ENCODE measurements at regions not wholly inside any gene's neighbourhood (a gene's known extent, or its start where the extent isn't known, plus 50 kb on each side); places are given as distances from the start of the nearest gene placed in this dataset.

DNA sequence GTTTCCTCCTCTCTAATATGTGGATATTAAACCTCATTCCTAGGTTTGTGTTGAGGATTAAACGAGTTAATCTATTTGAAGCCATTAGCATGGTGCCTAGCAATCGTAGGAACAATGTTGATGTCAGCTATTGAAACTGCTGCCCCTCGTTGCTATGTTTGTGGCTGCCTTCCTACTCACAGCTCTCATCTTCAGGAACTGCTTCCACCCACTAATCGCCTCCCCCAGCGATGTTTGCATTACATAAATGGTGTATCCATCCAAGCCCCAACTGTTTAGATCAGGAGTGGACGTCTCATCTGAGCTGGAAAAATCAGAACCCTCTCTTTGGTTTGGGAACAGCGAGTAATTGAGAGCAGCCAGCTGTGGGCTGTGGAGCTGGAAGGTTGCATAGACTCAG lies 416.6 kb downstream of the ARHGEF28 start:
- ChIA-PET POLR2A (no interaction called here), CTCF (interaction anchor here (0.6 to 1.5 kb wide), 2 partner anchors 11 to 287 kb away, joined by 3 read pairs; no protein-coding TSS in a partner anchor)
- Histone ChIP-seq H3K4me2 (ENCODE audit: insufficient read depth, low read length) (no peak overlapping the region), H4K20me1 (replicated peaks; ENCODE audit: control insufficient read depth, extremely low read depth, insufficient read depth, low read length) (no peaks in the 10 kb centered on the region), H3K9me3 (replicated peaks; ENCODE audit: control insufficient read depth, insufficient read depth, low read length) (no peaks in the 10 kb centered on the region), H2AFZ (ENCODE audit: low read depth, low read length) (no peak overlapping the region), H3K27me3 (ENCODE audit: control insufficient read depth in 2 of 2, insufficient read depth in 2 of 2, low read length in 2 of 2) (no peaks in the 10 kb centered on the region), H3K9ac (replicated peaks; ENCODE audit: extremely low read depth, insufficient read depth, low read length) (no peak overlapping the region), H3K27ac (ENCODE audit: insufficient read depth, low read depth, low read length) (no peak overlapping the region), H3K9me1 (replicated peaks; ENCODE audit: control insufficient read depth, extremely low read depth, insufficient read depth, low read length) (no peaks in the 10 kb centered on the region), H3K4me3 (replicated peaks in 1 of 3; ENCODE audit: insufficient read depth in 1 of 3, low read depth in 1 of 3, low read length in 3 of 3) (no peak overlapping the region), H3K79me2 (ENCODE audit: control insufficient read depth, insufficient read depth, low read length) (no peaks in the 10 kb centered on the region), H3K4me1 (ENCODE audit: control insufficient read depth, extremely low read depth, insufficient read depth, low read length) (no peaks in the 10 kb centered on the region), H3K36me3 (ENCODE audit: control insufficient read depth in 2 of 2, extremely low read depth in 1 of 2, insufficient read depth in 2 of 2, low read length in 2 of 2) (no peaks in the 10 kb centered on the region)
- BruUV-seq (replicated peaks) = no TSS peak
- no peak for TF ChIP-seq FOS (IDR thresholded peaks at IDR 0.05; ENCODE audit: borderline replicate concordance, insufficient read depth, low read length)
- dilution Hi-C loops (cut with MboI; ENCODE audit: extremely low pct_ligation_motif_present, low sequenced_read_pairs) (no loop called here), intact Hi-C loops (cut with micrococcal nuclease) (no loop called here)
- DNase-seq (ENCODE audit: low read depth, low spot score) (no peak), FAIRE-seq (no peak)

DNA sequence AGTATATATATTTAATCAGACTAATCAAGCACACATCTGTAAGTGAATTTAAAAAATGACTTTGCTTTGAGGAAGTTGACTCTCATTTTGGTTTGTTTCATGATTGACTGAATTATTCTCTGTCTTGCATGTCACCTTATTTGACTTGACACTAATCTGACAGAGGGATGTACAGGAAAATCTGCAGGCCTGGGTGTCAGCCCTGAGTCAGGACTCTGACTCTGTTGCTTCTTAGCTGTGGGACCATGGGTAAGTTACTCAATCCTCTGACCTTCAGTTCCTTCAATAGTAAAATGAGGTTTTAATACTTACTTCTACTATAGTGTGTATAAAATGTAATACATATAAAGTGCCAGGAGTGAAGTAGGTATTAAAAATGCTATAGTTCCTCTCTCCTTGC lies 415.9 kb downstream of the ARHGEF28 start:
- H3K27ac ChIP-seq (ENCODE audit: insufficient read depth, low read depth, low read length) = no peak overlapping the region
- dilution Hi-C loops (cut with MboI; ENCODE audit: extremely low pct_ligation_motif_present, low sequenced_read_pairs) = no loop called here
- no peak overlapping the region for H3K9ac ChIP-seq (replicated peaks; ENCODE audit: extremely low read depth, insufficient read depth, low read length)
- intact Hi-C loops (cut with micrococcal nuclease) = no loop called here
- DNase-seq (ENCODE audit: low read depth, low spot score) (no peak), FAIRE-seq (no peak)
- POLR2A ChIA-PET = no interaction called here
- no peak overlapping the region for H3K4me2 ChIP-seq (ENCODE audit: insufficient read depth, low read length)
- CTCF ChIA-PET = interaction anchor here (0.6 to 1.5 kb wide), 2 partner anchors 10 to 288 kb away, joined by 3 read pairs; no protein-coding TSS in a partner anchor
- no peaks in the 10 kb centered on the region for H3K79me2 ChIP-seq (ENCODE audit: control insufficient read depth, insufficient read depth, low read length)
- no peak for TF ChIP-seq GATA2 (IDR thresholded peaks at IDR 0.05; ENCODE audit: insufficient read depth, insufficient read length, low read depth, low read length)
- TF ChIP-seq EZH2 (IDR thresholded peaks at IDR 0.05; ENCODE audit: borderline replicate concordance, low read depth, low read length, severe bottlenecking) = no peak
- TF ChIP-seq MYC (IDR thresholded peaks at IDR 0.05; ENCODE audit: low read depth, low read length) = no peak
- no peak for TF ChIP-seq POLR2AphosphoS5 (IDR thresholded peaks at IDR 0.05; ENCODE audit: insufficient read depth, low read depth, low read length)
- TF ChIP-seq POLR2A (IDR thresholded peaks at IDR 0.05; ENCODE audit: low read depth, low read length) = no peak
- TF ChIP-seq FOS (IDR thresholded peaks at IDR 0.05; ENCODE audit: borderline replicate concordance, insufficient read depth, low read length) = no peak
- TF ChIP-seq, protein P1, sequence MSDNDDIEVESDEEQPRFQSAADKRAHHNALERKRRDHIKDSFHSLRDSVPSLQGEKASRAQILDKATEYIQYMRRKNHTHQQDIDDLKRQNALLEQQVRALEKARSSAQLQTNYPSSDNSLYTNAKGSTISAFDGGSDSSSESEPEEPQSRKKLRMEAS (IDR thresholded peaks at IDR 0.05; ENCODE audit: insufficient read depth, insufficient read length) = no peak
- no peak for TF ChIP-seq JUN (IDR thresholded peaks at IDR 0.05; ENCODE audit: borderline replicate concordance, insufficient read depth, insufficient read length, low read depth)
- TF ChIP-seq, protein P2, sequence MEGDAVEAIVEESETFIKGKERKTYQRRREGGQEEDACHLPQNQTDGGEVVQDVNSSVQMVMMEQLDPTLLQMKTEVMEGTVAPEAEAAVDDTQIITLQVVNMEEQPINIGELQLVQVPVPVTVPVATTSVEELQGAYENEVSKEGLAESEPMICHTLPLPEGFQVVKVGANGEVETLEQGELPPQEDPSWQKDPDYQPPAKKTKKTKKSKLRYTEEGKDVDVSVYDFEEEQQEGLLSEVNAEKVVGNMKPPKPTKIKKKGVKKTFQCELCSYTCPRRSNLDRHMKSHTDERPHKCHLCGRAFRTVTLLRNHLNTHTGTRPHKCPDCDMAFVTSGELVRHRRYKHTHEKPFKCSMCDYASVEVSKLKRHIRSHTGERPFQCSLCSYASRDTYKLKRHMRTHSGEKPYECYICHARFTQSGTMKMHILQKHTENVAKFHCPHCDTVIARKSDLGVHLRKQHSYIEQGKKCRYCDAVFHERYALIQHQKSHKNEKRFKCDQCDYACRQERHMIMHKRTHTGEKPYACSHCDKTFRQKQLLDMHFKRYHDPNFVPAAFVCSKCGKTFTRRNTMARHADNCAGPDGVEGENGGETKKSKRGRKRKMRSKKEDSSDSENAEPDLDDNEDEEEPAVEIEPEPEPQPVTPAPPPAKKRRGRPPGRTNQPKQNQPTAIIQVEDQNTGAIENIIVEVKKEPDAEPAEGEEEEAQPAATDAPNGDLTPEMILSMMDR (IDR thresholded peaks at IDR 0.05; ENCODE audit: extremely low read depth in 1 of 2, insufficient read depth in 1 of 2, low read depth in 1 of 2, low read length in 2 of 2) = no peak
- H3K36me3 ChIP-seq (ENCODE audit: control insufficient read depth in 2 of 2, extremely low read depth in 1 of 2, insufficient read depth in 2 of 2, low read length in 2 of 2) = no peaks in the 10 kb centered on the region
- no peak overlapping the region for H3K4me3 ChIP-seq (replicated peaks in 1 of 3; ENCODE audit: insufficient read depth in 1 of 3, low read depth in 1 of 3, low read length in 3 of 3)
- no peaks in the 10 kb centered on the region for H3K4me1 ChIP-seq (ENCODE audit: control insufficient read depth, extremely low read depth, insufficient read depth, low read length)
- H2AFZ ChIP-seq (ENCODE audit: low read depth, low read length) = no peak overlapping the region
- no TSS peak for BruUV-seq (replicated peaks)
- no peaks in the 10 kb centered on the region for H4K20me1 ChIP-seq (replicated peaks; ENCODE audit: control insufficient read depth, extremely low read depth, insufficient read depth, low read length)
- H3K27me3 ChIP-seq (ENCODE audit: control insufficient read depth in 2 of 2, insufficient read depth in 2 of 2, low read length in 2 of 2) = no peaks in the 10 kb centered on the region
- no peaks in the 10 kb centered on the region for H3K9me3 ChIP-seq (replicated peaks; ENCODE audit: control insufficient read depth, insufficient read depth, low read length)
- no peaks in the 10 kb centered on the region for H3K9me1 ChIP-seq (replicated peaks; ENCODE audit: control insufficient read depth, extremely low read depth, insufficient read depth, low read length)

All from endothelial cell of umbilical vein (primary cell).